ENCODE measurements at regions not wholly inside any gene's neighbourhood (a gene's known extent, or its start where the extent isn't known, plus 50 kb on each side); places are given as distances from the start of the nearest gene placed in this dataset.

GRCh38 chr14:84581041-84581440, 948.9 kb upstream of the FLRT2 start:
- no peaks in the 10 kb centered on the region for H3K27me3 ChIP-seq (ENCODE audit: control insufficient read depth, insufficient read depth, low read length)
- Mint-ChIP-seq H3K4me3 (no peak overlapping the region), H3K36me3 (no peaks in the 10 kb centered on the region), H3K9me3 (peaks cover 6 to 10% of the 10 kb centered on the region in 2 donors), H3K27me3 (ENCODE audit: low read depth in 2 of 2) (no peaks in the 10 kb centered on the region), H3K4me1 (no peaks in the 10 kb centered on the region), H3K27ac (no peak overlapping the region)
- no peaks in the 10 kb centered on the region for H3K36me3 ChIP-seq (ENCODE audit: control insufficient read depth, insufficient read depth, low read length)
- H3K9me3 ChIP-seq (ENCODE audit: control insufficient read depth, insufficient read depth, low read length), result no peaks in the 10 kb centered on the region
- no peaks in the 10 kb centered on the region for H3K4me1 ChIP-seq (ENCODE audit: control insufficient read depth, insufficient read depth, low read length)
- H3K4me3 ChIP-seq (ENCODE audit: low read length), result no peak overlapping the region
- intact Hi-C loops (cut with micrococcal nuclease), result no loop called here
- H3K27ac ChIP-seq (ENCODE audit: low read length), result no peak overlapping the region
- DNase-seq (no peak), ATAC-seq (no peak)
- no peak for TF ChIP-seq CTCF (IDR thresholded peaks at IDR 0.05)

- intact Hi-C loops (cut with micrococcal nuclease), result no loop called here
- no peak for ATAC-seq
- H3K27me3 ChIP-seq (ENCODE audit: control insufficient read depth, insufficient read depth, low read length), result no peaks in the 10 kb centered on the region
- H3K4me1 ChIP-seq (ENCODE audit: control insufficient read depth, insufficient read depth, low read length), result no peaks in the 10 kb centered on the region
- no peaks in the 10 kb centered on the region for H3K4me1 Mint-ChIP-seq
- no peaks in the 10 kb centered on the region for H3K36me3 ChIP-seq (ENCODE audit: control insufficient read depth, insufficient read depth, low read length)
- TF ChIP-seq CTCF (IDR thresholded peaks at IDR 0.05), result no peak
- no peak for DNase-seq
- no peak overlapping the region for H3K4me3 Mint-ChIP-seq
- H3K4me3 ChIP-seq (ENCODE audit: low read length), result no peak overlapping the region
- no peaks in the 10 kb centered on the region for H3K9me3 ChIP-seq (ENCODE audit: control insufficient read depth, insufficient read depth, low read length)
- no peaks in the 10 kb centered on the region for H3K27me3 Mint-ChIP-seq (ENCODE audit: low read depth in 2 of 2)
- 100% methylated on average over 1 of the region's 1 CpG for WGBS (ENCODE audit: insufficient coverage)
- H3K27ac Mint-ChIP-seq, result no peak overlapping the region
- H3K9me3 Mint-ChIP-seq, result peaks cover 6 to 10% of the 10 kb centered on the region in 2 donors
- H3K27ac ChIP-seq (ENCODE audit: low read length), result no peak overlapping the region
- no peaks in the 10 kb centered on the region for H3K36me3 Mint-ChIP-seq
These were observed 945.4 kb upstream of the FLRT2 start for GRCh38 chr14:84584511-84584910.

GRCh38 chr14:84591827-84592445, 938.0 kb upstream of the FLRT2 start:
- H3K9me3 ChIP-seq (ENCODE audit: control insufficient read depth, insufficient read depth, low read length), result no peaks in the 10 kb centered on the region
- no peak for TF ChIP-seq CTCF (IDR thresholded peaks at IDR 0.05)
- H3K9me3 Mint-ChIP-seq, result peaks cover 0 to 3% of the 10 kb centered on the region in 2 donors
- no peaks in the 10 kb centered on the region for H3K36me3 Mint-ChIP-seq
- H3K27ac Mint-ChIP-seq, result no peak overlapping the region
- H3K27me3 Mint-ChIP-seq (ENCODE audit: low read depth in 2 of 2), result no peaks in the 10 kb centered on the region
- H3K27me3 ChIP-seq (ENCODE audit: control insufficient read depth, insufficient read depth, low read length), result no peaks in the 10 kb centered on the region
- H3K27ac ChIP-seq (ENCODE audit: low read length), result no peak overlapping the region
- ATAC-seq (no peak), DNase-seq (no peak)
- no peaks in the 10 kb centered on the region for H3K36me3 ChIP-seq (ENCODE audit: control insufficient read depth, insufficient read depth, low read length)
- H3K4me1 Mint-ChIP-seq, result no peaks in the 10 kb centered on the region
- WGBS (ENCODE audit: insufficient coverage), result 87% methylated on average over 8 of the region's 9 CpGs
- no peaks in the 10 kb centered on the region for H3K4me1 ChIP-seq (ENCODE audit: control insufficient read depth, insufficient read depth, low read length)
- no peak overlapping the region for H3K4me3 ChIP-seq (ENCODE audit: low read length)
- intact Hi-C loops (cut with micrococcal nuclease), result no loop called here
- no peak overlapping the region for H3K4me3 Mint-ChIP-seq

GRCh38 chr14:84592770-84593169, 937.2 kb upstream of the FLRT2 start:
- Mint-ChIP-seq H3K4me1 (no peaks in the 10 kb centered on the region), H3K36me3 (no peaks in the 10 kb centered on the region), H3K4me3 (no peak overlapping the region), H3K27ac (no peak overlapping the region), H3K9me3 (peaks cover 0 to 3% of the 10 kb centered on the region in 2 donors), H3K27me3 (ENCODE audit: low read depth in 2 of 2) (no peaks in the 10 kb centered on the region)
- no peak for TF ChIP-seq CTCF (IDR thresholded peaks at IDR 0.05)
- Histone ChIP-seq H3K4me1 (ENCODE audit: control insufficient read depth, insufficient read depth, low read length) (no peaks in the 10 kb centered on the region), H3K4me3 (ENCODE audit: low read length) (no peak overlapping the region), H3K36me3 (ENCODE audit: control insufficient read depth, insufficient read depth, low read length) (no peaks in the 10 kb centered on the region), H3K9me3 (ENCODE audit: control insufficient read depth, insufficient read depth, low read length) (no peaks in the 10 kb centered on the region), H3K27ac (ENCODE audit: low read length) (no peak overlapping the region), H3K27me3 (ENCODE audit: control insufficient read depth, insufficient read depth, low read length) (no peaks in the 10 kb centered on the region)
- ATAC-seq (no peak), DNase-seq (no peak)
- 94% methylated on average over 2 of the region's 2 CpGs for WGBS (ENCODE audit: insufficient coverage)
- intact Hi-C loops (cut with micrococcal nuclease), result no loop called here

Measured in natural killer cell (primary cell).